Keratinocyte (primary cell): ENCODE measurements at regions not wholly inside any gene's neighbourhood (a gene's known extent, or its start where the extent isn't known, plus 50 kb on each side); places are given as distances from the start of the nearest gene placed in this dataset.

Experiments used
- DNase-seq: peaks from one replicate; pipeline ENCODE4 v3.0.0-alpha.2; 2011; ENCODE audit warnings: low read depth, missing footprints, low spot score
- FAIRE-seq: peaks from 2 replicates; lab custom pipeline; 2011; peaks lifted over from hg19 to GRCh38; lab: Jason Lieb, UNC
- H2AFZ ChIP-seq: 2 replicates; pipeline ENCODE4 v1.6.0; 2012; ENCODE audit warnings: low read length, control low read depth, inconsistent platforms; ENCODE audit not compliant: control insufficient read depth
- H3K27ac ChIP-seq: 2 replicates; pipeline ENCODE4 v1.5.1; 2011; ENCODE audit warnings: low read length; ENCODE audit not compliant: control insufficient read depth, insufficient read depth
- H3K27me3 ChIP-seq: 3 replicates; pipeline ENCODE4 v1.6.0; 2011; ENCODE audit warnings: low read length; ENCODE audit not compliant: control insufficient read depth, insufficient read depth; ENCODE audit errors: extremely low read depth
- H3K36me3 ChIP-seq, 2 experiments: 2 replicates in 1 of 2; 3 replicates in 1 of 2; pipeline ENCODE4 v1.5.1; 2011; ENCODE audit warnings: low read length in 2 of 2, mild to moderate bottlenecking in 1 of 2; ENCODE audit not compliant: control insufficient read depth in 2 of 2, insufficient read depth in 2 of 2; ENCODE audit errors: extremely low read depth in 1 of 2
- H3K4me1 ChIP-seq: 3 replicates; pipeline ENCODE4 v1.5.1; 2011; ENCODE audit warnings: low read length; ENCODE audit not compliant: control insufficient read depth, insufficient read depth; ENCODE audit errors: extremely low read depth
- H3K4me2 ChIP-seq: 3 replicates; pipeline ENCODE4 v1.6.0; 2011; ENCODE audit warnings: low read depth, low read length; ENCODE audit not compliant: control insufficient read depth, insufficient read depth; ENCODE audit errors: extremely low read depth
- H3K4me3 ChIP-seq, 3 experiments: fragments of 200-600 bp in 1 of 3; sonication (generic) in 1 of 3; 2 replicates in 2 of 3; 3 replicates in 1 of 3; pipeline ENCODE4 v1.5.1; 2011 to 2016; ENCODE audit warnings: low read length in 3 of 3, mild to moderate bottlenecking in 3 of 3, control low read depth in 2 of 3, inconsistent platforms in 1 of 3, low read depth in 1 of 3, mixed read lengths in 1 of 3, mixed run types in 1 of 3, moderate library complexity in 1 of 3; ENCODE audit not compliant: control insufficient read depth in 2 of 3, insufficient read depth in 2 of 3; ENCODE audit errors: extremely low read depth in 1 of 3
- H3K79me2 ChIP-seq: 2 replicates; pipeline ENCODE4 v1.6.0; 2012; ENCODE audit warnings: low read length; ENCODE audit not compliant: control insufficient read depth, insufficient read depth
- H3K9ac ChIP-seq: 3 replicates; pipeline ENCODE4 v1.6.0; 2011; ENCODE audit warnings: low read length; ENCODE audit not compliant: control insufficient read depth, insufficient read depth; ENCODE audit errors: extremely low read depth
- H3K9me1 ChIP-seq: 3 replicates; pipeline ENCODE4 v1.6.0; 2011; ENCODE audit warnings: low read length; ENCODE audit not compliant: control insufficient read depth, insufficient read depth; ENCODE audit errors: extremely low read depth
- H3K9me3 ChIP-seq: 2 replicates; pipeline ENCODE4 v1.5.1; 2012; ENCODE audit warnings: low read depth, low read length; ENCODE audit not compliant: control insufficient read depth
- H4K20me1 ChIP-seq: 3 replicates; pipeline ENCODE4 v1.6.0; 2011; ENCODE audit warnings: low read length; ENCODE audit not compliant: control insufficient read depth, insufficient read depth; ENCODE audit errors: extremely low read depth
- CTCF ChIP-seq, 3 experiments: IDR thresholded peaks in 1 of 3; conservative IDR thresholded peaks in 1 of 3; optimal IDR thresholded peaks in 1 of 3; 2 replicates in 2 of 3; 3 replicates in 1 of 3; pipeline versions ENCODE3 to v1.5.1; 2011; ENCODE audit warnings: low read length in 3 of 3, mild to moderate bottlenecking in 3 of 3, moderate library complexity in 2 of 3, control low read depth in 1 of 3, inconsistent platforms in 1 of 3; ENCODE audit not compliant: insufficient read depth in 2 of 3; ENCODE audit errors: extremely low read depth in 1 of 3
- EZH2 ChIP-seq: IDR thresholded peaks from one replicate; pipeline ENCODE4 v1.6.1; 2012; ENCODE audit warnings: inconsistent platforms, mild to moderate bottlenecking, low read length, moderate library complexity
- dilution Hi-C: fragments of 300-500 bp; cut with MboI; formaldehyde crosslinking; loops from one replicate; pipeline ENCODE4 v1.7.0; 2020; ENCODE audit warnings: low sequenced_read_pairs; ENCODE audit not compliant: extremely low pct_ligation_motif_present

GRCh38 chr12:28132398-28132797 lies 57.9 kb upstream of the CCDC91 start:
- Histone ChIP-seq H3K4me3 (peak overlapping the region in 2 of 3 experiments; percentile 30 to 48), H3K4me2 (peak overlapping the region; percentile 81), H3K9me1 (no peaks in the 10 kb centered on the region), H2AFZ (no peak overlapping the region), H3K4me1 (peaks cover 53% of the 10 kb centered on the region), H3K9ac (peak overlapping the region; percentile 80), H3K27ac (peak overlapping the region; percentile 99), H3K79me2 (no peaks in the 10 kb centered on the region), H4K20me1 (no peaks in the 10 kb centered on the region), H3K27me3 (no peaks in the 10 kb centered on the region), H3K9me3 (no peaks in the 10 kb centered on the region), H3K36me3 (peaks cover 0 to 2% of the 10 kb centered on the region in 2 experiments)
- no peak for TF ChIP-seq EZH2
- no peak for TF ChIP-seq CTCF (optimal IDR thresholded peaks at IDR 0.05 in 1 of 3, IDR thresholded peaks at IDR 0.05 in 1 of 3, conservative IDR thresholded peaks at IDR 0.05 in 1 of 3; ENCODE audit: extremely low read depth in 1 of 3, insufficient read depth in 2 of 3, low read length in 3 of 3)
- FAIRE-seq (peak; percentile 32), DNase-seq (no peak)
- dilution Hi-C loops: no loop called here

- Histone ChIP-seq H3K9me3 (no peaks in the 10 kb centered on the region), H3K4me2 (no peak overlapping the region), H2AFZ (no peak overlapping the region), H3K36me3 (peaks cover 0 to 3% of the 10 kb centered on the region in 2 experiments), H3K4me1 (peaks cover 19% of the 10 kb centered on the region), H3K9me1 (no peaks in the 10 kb centered on the region), H3K9ac (no peak overlapping the region), H4K20me1 (no peaks in the 10 kb centered on the region), H3K79me2 (no peaks in the 10 kb centered on the region), H3K4me3 (no peak overlapping the region), H3K27ac (no peak overlapping the region), H3K27me3 (no peaks in the 10 kb centered on the region)
- FAIRE-seq: no peak
- DNase-seq: no peak
- no peak for TF ChIP-seq CTCF (optimal IDR thresholded peaks at IDR 0.05 in 1 of 3, IDR thresholded peaks at IDR 0.05 in 1 of 3, conservative IDR thresholded peaks at IDR 0.05 in 1 of 3; ENCODE audit: extremely low read depth in 1 of 3, insufficient read depth in 2 of 3, low read length in 3 of 3)
- TF ChIP-seq EZH2: no peak
- dilution Hi-C loops: no loop called here
Measured at GRCh38 chr12:28135801-28136439, 54.3 kb upstream of the CCDC91 start.
